Gastrocnemius medialis (tissue), 4 donors: ENCODE measurements at regions not wholly inside any gene's neighbourhood (a gene's known extent, or its start where the extent isn't known, plus 50 kb on each side); places are given as distances from the start of the nearest gene placed in this dataset.

Experiments used
- ATAC-seq, 2 donors: fragments of 150-250 bp; one replicate each; pipeline ENCODE4 v1.9.1; 2016
- DNase-seq, 2 donors: peaks; one replicate each; pipeline ENCODE4 v3.0.0-alpha.2; 2019
- H3K27ac ChIP-seq, 4 donors: fragments of 200-600 bp; sonication (generic); 1 replicate in 1 of 4; 2 replicates in 3 of 4; pipeline ENCODE4 v1.5.1; 2016 to 2018; ENCODE audit warnings: mild to moderate bottlenecking in 2 of 4, moderate library complexity in 1 of 4
- H3K27me3 ChIP-seq, 3 donors: fragments of 200-600 bp; sonication (generic) in 2 of 3; 1 replicate in 1 of 3; 2 replicates in 2 of 3; pipeline versions ENCODE4 v1.5.1 to v1.6.0; 2016 to 2019; ENCODE audit warnings: mild to moderate bottlenecking in 1 of 3, moderate library complexity in 1 of 3
- H3K36me3 ChIP-seq, 2 donors: fragments of 200-600 bp; sonication (generic) in 1 of 2; one replicate each; pipeline ENCODE4 v1.5.1; 2017 to 2018
- H3K4me1 ChIP-seq, 2 donors: fragments of 200-600 bp; sonication (generic) in 1 of 2; one replicate each; pipeline ENCODE4 v1.5.1; 2016 to 2017; ENCODE audit warnings: mild to moderate bottlenecking in 2 of 2
- H3K4me3 ChIP-seq, 4 donors: fragments of 200-600 bp; sonication (generic) in 3 of 4; 1 replicate in 1 of 4; 2 replicates in 3 of 4; pipeline ENCODE4 v1.5.1; 2016 to 2019; ENCODE audit warnings: mild to moderate bottlenecking in 2 of 4
- H3K9me3 ChIP-seq, 3 donors: fragments of 200-600 bp; sonication (generic) in 2 of 3; 1 replicate in 1 of 3; 2 replicates in 2 of 3; pipeline ENCODE4 v1.5.1; 2016 to 2019
- POLR2A ChIP-seq, 2 donors: fragments of 450-650 bp; IDR thresholded peaks; one replicate each; pipeline ENCODE4 v1.6.1; 2017; ENCODE audit warnings: antibody characterized with exemption in 2 of 2, mild to moderate bottlenecking in 2 of 2, moderate library complexity in 2 of 2
- in situ Hi-C, 4 donors: fragments of 200-750 bp; cut with MboI; loops; one replicate each; pipeline versions ENCODE4 v1.15.0 to v1.8.0; 2017; ENCODE audit warnings: low sequenced_read_pairs in 4 of 4
- intact Hi-C: fragments of 100-400 bp; cut with DNase I; formaldehyde crosslinking; loops from one replicate; pipeline ENCODE4 v1.15.1; 2023; ENCODE audit warnings: low total_unique reads
- TF ChIP-seq, protein P1 (sequence below), 5 experiments: fragments of 450-650 bp in 3 of 5; fragments of 200-600 bp in 2 of 5; sonication (generic) in 2 of 5; IDR thresholded peaks in 4 of 5; conservative IDR thresholded peaks in 1 of 5; 1 replicate in 4 of 5; 2 replicates in 1 of 5; pipeline ENCODE4 v1.5.1; 2016 to 2019; ENCODE audit warnings: antibody characterized with exemption in 5 of 5, mild to moderate bottlenecking in 3 of 5, moderate library complexity in 3 of 5

DNA sequence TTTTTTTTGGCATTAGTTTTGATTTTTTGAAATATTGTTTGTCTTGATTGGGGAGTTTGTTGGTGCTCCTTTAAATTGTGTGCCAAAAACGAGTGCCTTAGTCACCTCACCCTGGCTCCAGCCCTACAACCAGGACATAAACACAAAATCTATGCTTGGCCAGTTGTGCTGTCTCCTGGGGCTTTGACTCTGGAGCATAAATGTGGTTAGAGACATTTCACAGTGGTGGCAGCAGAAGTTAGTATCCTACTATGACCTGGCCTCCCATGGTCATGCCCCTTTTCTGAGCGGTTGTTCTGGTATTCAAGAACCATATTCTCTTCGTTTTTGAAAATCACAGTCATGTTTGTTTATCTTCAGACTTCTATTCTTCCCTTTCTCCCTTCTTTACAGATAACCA lies 70.7 kb upstream of the PSMA6 start:
- no peak for TF ChIP-seq POLR2A (IDR thresholded peaks at IDR 0.05)
- TF ChIP-seq, protein P1, sequence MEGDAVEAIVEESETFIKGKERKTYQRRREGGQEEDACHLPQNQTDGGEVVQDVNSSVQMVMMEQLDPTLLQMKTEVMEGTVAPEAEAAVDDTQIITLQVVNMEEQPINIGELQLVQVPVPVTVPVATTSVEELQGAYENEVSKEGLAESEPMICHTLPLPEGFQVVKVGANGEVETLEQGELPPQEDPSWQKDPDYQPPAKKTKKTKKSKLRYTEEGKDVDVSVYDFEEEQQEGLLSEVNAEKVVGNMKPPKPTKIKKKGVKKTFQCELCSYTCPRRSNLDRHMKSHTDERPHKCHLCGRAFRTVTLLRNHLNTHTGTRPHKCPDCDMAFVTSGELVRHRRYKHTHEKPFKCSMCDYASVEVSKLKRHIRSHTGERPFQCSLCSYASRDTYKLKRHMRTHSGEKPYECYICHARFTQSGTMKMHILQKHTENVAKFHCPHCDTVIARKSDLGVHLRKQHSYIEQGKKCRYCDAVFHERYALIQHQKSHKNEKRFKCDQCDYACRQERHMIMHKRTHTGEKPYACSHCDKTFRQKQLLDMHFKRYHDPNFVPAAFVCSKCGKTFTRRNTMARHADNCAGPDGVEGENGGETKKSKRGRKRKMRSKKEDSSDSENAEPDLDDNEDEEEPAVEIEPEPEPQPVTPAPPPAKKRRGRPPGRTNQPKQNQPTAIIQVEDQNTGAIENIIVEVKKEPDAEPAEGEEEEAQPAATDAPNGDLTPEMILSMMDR (IDR thresholded peaks at IDR 0.05 in 4 of 5, conservative IDR thresholded peaks at IDR 0.05 in 1 of 5), result no peak
- H3K4me1 ChIP-seq, result peaks cover 11 to 13% of the 10 kb centered on the region in 2 donors
- no peak for ATAC-seq
- H3K4me3 ChIP-seq, result no peak overlapping the region
- intact Hi-C loops, result loop anchor here (10.0 kb wide), 1 partner anchor 77 kb away; no protein-coding TSS in a partner anchor
- in situ Hi-C loops, result no loop called here
- H3K27me3 ChIP-seq, result no peaks in the 10 kb centered on the region
- H3K36me3 ChIP-seq, result no peaks in the 10 kb centered on the region
- no peaks in the 10 kb centered on the region for H3K9me3 ChIP-seq
- no peak overlapping the region for H3K27ac ChIP-seq
- DNase-seq, result no peak

DNA sequence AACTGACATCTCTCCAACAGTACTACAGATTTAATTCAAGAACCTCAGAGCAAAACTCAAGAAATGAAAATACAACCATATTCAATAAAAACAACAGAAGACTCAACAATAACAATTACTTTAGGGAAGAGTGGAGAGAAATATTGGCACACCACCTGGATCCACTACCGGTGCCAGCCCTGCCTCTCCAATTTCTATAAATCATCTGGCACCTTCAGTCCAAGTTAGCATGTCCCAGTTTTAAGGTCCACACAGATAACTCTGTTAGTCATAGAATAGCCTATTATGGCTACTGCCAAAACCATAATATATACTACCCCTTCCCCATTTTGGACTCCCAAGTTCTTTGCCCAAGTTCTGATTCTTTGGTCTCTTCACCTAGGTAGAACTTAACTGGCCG lies 69.9 kb upstream of the PSMA6 start:
- no peak for TF ChIP-seq POLR2A (IDR thresholded peaks at IDR 0.05)
- TF ChIP-seq, protein P1 (IDR thresholded peaks at IDR 0.05 in 4 of 5, conservative IDR thresholded peaks at IDR 0.05 in 1 of 5), result no peak
- Histone ChIP-seq H3K4me1 (peaks cover 11 to 13% of the 10 kb centered on the region in 2 donors), H3K9me3 (no peaks in the 10 kb centered on the region), H3K36me3 (no peaks in the 10 kb centered on the region), H3K27ac (no peak overlapping the region), H3K4me3 (no peak overlapping the region), H3K27me3 (no peaks in the 10 kb centered on the region)
- intact Hi-C loops (loop anchor here (10.0 kb wide), 1 partner anchor 78 kb away; no protein-coding TSS in a partner anchor), in situ Hi-C loops (no loop called here)
- ATAC-seq (no peak), DNase-seq (no peak)

DNA sequence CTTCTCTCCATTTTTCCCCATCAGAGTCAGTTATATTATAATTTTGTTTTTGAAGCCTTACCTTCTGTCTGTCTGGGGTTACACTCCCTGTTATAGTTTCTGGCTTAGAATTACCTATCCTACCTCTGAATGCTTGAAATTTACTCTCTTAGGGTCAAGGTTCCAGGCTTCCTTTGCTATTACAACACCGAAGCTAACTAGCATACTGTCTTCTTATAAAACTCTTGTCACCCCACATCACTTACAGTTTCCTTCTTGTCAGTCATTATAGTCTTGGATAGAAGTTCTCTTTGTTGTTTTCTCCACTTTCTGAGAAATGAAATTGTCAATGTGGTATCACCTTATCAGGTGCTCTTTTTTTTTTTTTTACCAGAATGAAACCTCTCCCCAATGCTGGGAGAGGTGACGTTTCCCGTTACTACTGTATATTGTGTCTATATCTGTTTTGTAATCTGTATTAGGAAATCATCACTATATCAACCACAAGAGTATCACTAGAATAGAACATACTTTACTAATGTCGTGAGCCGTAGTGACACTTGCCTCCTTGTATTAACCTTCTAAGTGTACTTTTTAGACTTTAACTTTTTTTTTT lies 69.2 kb upstream of the PSMA6 start:
- Histone ChIP-seq H3K4me1 (peaks cover 11 to 13% of the 10 kb centered on the region in 2 donors), H3K27ac (no peak overlapping the region), H3K36me3 (no peaks in the 10 kb centered on the region), H3K4me3 (no peak overlapping the region), H3K27me3 (no peaks in the 10 kb centered on the region), H3K9me3 (no peaks in the 10 kb centered on the region)
- in situ Hi-C loops (no loop called here), intact Hi-C loops (loop anchor here (10.0 kb wide), 1 partner anchor 78 kb away; no protein-coding TSS in a partner anchor)
- no peak for ATAC-seq
- no peak for DNase-seq
- TF ChIP-seq POLR2A (IDR thresholded peaks at IDR 0.05), result no peak
- TF ChIP-seq, protein P1 (IDR thresholded peaks at IDR 0.05 in 4 of 5, conservative IDR thresholded peaks at IDR 0.05 in 1 of 5), result no peak

DNA sequence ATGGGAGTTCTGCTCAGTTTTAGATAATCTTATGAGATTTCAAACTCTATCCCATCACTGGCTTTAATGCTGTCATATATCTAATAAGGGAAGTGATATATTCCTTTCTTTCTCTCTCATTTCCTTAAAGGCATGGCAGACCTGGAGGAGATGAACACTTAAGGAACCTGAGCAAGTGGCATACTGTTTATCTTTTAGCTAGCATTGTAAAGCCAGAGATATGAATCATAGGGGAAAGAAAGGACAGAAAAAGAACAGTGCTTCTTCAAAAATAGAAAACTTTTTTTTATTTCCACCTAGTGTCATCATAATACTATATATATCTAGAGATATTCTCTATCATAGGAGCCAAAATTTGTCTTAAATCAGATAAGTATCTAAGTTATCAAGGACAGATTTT lies 68.3 kb upstream of the PSMA6 start:
- intact Hi-C loops, result loop anchor here (10.0 kb wide), 1 partner anchor 79 kb away; no protein-coding TSS in a partner anchor
- in situ Hi-C loops, result no loop called here

More for the DNA sequence above, 68.3 kb upstream of the PSMA6 start:
- H3K27ac ChIP-seq, result peak overlapping the region in 2 of 4 donors; percentile 0 to 38
- TF ChIP-seq, protein P1 (IDR thresholded peaks at IDR 0.05 in 4 of 5, conservative IDR thresholded peaks at IDR 0.05 in 1 of 5), result no peak
- no peak for TF ChIP-seq POLR2A (IDR thresholded peaks at IDR 0.05)
- H3K36me3 ChIP-seq, result no peaks in the 10 kb centered on the region
- H3K27me3 ChIP-seq, result no peaks in the 10 kb centered on the region
- ATAC-seq (peak; percentile 44 to 65), DNase-seq (no peak)
- H3K4me3 ChIP-seq, result no peak overlapping the region
- H3K9me3 ChIP-seq, result no peaks in the 10 kb centered on the region
- peaks cover 11 to 13% of the 10 kb centered on the region in 2 donors for H3K4me1 ChIP-seq
